Glutamatergic neuron (in vitro differentiated cells): ENCODE measurements at regions not wholly inside any gene's neighbourhood (a gene's known extent, or its start where the extent isn't known, plus 50 kb on each side); places are given as distances from the start of the nearest gene placed in this dataset.

Source experiments
- DNase-seq: peaks from one replicate; pipeline ENCODE4 v3.0.0; 2022
- H3K27ac Mint-ChIP-seq: one replicate; pipeline ENCODE4 v1.8.0; 2020; ENCODE audit warnings: mild to moderate bottlenecking, mixed read lengths, inconsistent platforms; ENCODE audit not compliant: unreplicated experiment
- H3K27me3 Mint-ChIP-seq: one replicate; pipeline ENCODE4 v1.8.0; 2020; ENCODE audit warnings: mild to moderate bottlenecking, moderate library complexity, mixed read lengths, inconsistent platforms; ENCODE audit not compliant: unreplicated experiment
- H3K36me3 Mint-ChIP-seq: one replicate; pipeline ENCODE4 v1.8.0; 2020; ENCODE audit warnings: mild to moderate bottlenecking, mixed read lengths, inconsistent platforms; ENCODE audit not compliant: unreplicated experiment
- H3K4me1 Mint-ChIP-seq: one replicate; pipeline ENCODE4 v1.8.0; 2020; ENCODE audit warnings: mild to moderate bottlenecking, low read depth, mixed read lengths, inconsistent platforms; ENCODE audit not compliant: unreplicated experiment
- H3K4me3 Mint-ChIP-seq: one replicate; pipeline ENCODE4 v1.8.0; 2020; ENCODE audit warnings: mild to moderate bottlenecking, mixed read lengths, inconsistent platforms; ENCODE audit not compliant: unreplicated experiment
- H3K9me3 Mint-ChIP-seq: one replicate; pipeline ENCODE4 v1.8.0; 2020; ENCODE audit warnings: mild to moderate bottlenecking, moderate library complexity, mixed read lengths, inconsistent platforms; ENCODE audit not compliant: unreplicated experiment
- TF ChIP-seq, protein P1 (sequence below): fragments of 200-600 bp; sonication (generic); IDR thresholded peaks from one replicate; pipeline ENCODE4 v1.5.0; 2021; ENCODE audit not compliant: partially characterized antibody, unreplicated experiment

DNA sequence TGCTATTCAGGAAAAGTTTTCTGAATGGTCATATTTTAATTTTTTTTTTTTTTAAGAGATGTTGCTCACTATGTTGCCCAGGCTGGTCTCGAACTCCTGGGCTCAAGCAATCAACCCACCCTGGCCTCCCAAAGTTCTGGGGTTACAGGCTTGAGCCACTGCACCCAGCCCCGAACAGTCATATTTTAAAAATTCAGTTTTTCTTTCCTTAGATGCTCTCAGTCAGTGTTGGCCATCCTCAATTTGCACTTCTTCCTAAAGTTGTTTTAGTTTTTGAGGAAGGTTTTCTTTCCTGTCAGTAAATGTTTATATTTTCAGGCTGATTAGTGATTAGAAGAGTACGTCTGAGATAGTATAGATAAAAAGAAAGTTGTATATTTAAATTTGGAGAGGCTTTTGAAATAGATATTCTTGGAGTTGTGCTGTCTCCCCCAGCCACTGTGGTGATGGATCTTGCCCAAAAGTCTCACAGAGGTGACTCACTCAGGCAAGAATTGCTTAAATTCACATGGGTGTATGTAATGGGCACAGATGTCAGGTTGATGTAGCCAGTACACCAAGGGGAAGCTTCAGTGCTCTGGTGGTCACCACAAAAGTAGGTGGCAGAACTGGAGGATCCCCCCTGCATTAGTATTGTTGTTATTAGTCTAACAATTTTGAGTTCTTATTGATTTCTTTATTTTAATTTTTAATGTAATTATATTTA, 72.2 kb upstream of the ELOVL6 start:
- Mint-ChIP-seq H3K9me3 (peaks cover 3% of the 10 kb centered on the region), H3K27ac (no peak overlapping the region), H3K4me1 (peaks cover 11% of the 10 kb centered on the region), H3K36me3 (no peaks in the 10 kb centered on the region), H3K27me3 (no peaks in the 10 kb centered on the region), H3K4me3 (no peak overlapping the region)
- no peak for DNase-seq
- TF ChIP-seq, protein P1, sequence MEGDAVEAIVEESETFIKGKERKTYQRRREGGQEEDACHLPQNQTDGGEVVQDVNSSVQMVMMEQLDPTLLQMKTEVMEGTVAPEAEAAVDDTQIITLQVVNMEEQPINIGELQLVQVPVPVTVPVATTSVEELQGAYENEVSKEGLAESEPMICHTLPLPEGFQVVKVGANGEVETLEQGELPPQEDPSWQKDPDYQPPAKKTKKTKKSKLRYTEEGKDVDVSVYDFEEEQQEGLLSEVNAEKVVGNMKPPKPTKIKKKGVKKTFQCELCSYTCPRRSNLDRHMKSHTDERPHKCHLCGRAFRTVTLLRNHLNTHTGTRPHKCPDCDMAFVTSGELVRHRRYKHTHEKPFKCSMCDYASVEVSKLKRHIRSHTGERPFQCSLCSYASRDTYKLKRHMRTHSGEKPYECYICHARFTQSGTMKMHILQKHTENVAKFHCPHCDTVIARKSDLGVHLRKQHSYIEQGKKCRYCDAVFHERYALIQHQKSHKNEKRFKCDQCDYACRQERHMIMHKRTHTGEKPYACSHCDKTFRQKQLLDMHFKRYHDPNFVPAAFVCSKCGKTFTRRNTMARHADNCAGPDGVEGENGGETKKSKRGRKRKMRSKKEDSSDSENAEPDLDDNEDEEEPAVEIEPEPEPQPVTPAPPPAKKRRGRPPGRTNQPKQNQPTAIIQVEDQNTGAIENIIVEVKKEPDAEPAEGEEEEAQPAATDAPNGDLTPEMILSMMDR: no peak

DNA sequence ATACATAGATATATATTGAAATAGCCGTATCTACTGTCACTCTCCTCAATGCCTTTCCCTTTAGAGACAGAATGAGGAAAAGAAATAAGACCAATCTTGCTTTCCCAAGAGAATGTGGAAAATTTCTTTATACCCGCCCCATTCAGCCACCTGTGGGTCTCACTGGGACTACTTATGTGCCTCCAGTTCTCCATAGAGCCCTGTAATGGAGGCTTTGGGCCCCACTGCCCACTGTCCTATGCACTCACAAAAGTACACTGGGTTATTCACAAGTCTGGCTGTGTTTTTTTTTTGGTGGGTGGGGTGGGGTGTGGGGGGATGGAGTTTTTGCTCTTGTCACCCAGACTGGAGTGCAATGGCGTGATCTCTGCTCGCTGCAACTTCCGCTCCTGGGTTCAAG, 70.4 kb upstream of the ELOVL6 start:
- Mint-ChIP-seq H3K27ac (no peak overlapping the region), H3K4me1 (peaks cover 11% of the 10 kb centered on the region), H3K9me3 (peaks cover 3% of the 10 kb centered on the region), H3K27me3 (no peaks in the 10 kb centered on the region), H3K4me3 (no peak overlapping the region), H3K36me3 (no peaks in the 10 kb centered on the region)
- TF ChIP-seq, protein P1: no peak
- no peak for DNase-seq

DNA sequence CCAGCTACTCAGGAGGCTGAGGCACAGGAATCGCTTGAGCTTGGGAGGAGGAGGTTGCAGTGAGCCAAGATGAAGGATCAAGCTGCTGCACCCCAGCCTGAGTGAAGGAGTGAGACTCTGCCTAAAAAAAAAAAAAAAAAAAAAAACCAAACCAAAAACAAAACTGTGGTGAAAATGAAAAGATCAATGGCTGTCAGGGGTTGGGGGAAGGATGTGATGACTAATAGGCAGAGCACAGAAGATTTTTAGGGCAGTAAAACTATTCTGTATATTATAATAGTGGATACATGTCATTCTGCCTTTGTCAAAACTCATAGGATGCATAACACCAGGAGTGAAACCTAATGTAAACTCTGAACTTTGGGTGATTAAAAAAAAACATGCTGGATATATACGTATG, 69.9 kb upstream of the ELOVL6 start:
- no peak for DNase-seq
- Mint-ChIP-seq H3K4me3 (no peak overlapping the region), H3K9me3 (peaks cover 3% of the 10 kb centered on the region), H3K27ac (no peak overlapping the region), H3K4me1 (peaks cover 11% of the 10 kb centered on the region), H3K27me3 (no peaks in the 10 kb centered on the region), H3K36me3 (peaks cover 2% of the 10 kb centered on the region)
- TF ChIP-seq, protein P1: no peak

DNA sequence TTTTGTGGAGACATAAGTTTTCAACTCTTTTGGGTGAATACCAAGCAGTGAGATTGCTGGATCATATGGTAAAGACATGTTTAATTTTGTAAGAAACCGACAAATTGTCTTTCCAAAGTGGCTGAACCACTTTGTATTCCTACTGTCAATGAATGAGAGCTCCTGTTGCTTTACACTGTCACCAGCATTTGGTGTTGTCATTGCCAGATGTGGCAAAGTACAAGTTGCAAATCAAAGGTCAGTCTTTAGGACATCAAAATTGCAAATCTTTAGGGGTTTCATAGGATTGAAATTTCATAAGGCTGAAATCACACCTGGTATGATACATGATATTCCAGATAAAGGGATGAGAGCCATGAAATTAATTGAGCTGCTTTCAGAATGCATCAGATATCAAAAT, 67.7 kb upstream of the ELOVL6 start:
- Mint-ChIP-seq H3K4me3 (no peak overlapping the region), H3K27me3 (no peaks in the 10 kb centered on the region), H3K9me3 (no peaks in the 10 kb centered on the region), H3K27ac (no peak overlapping the region), H3K4me1 (peaks cover 3% of the 10 kb centered on the region), H3K36me3 (peaks cover 4% of the 10 kb centered on the region)
- DNase-seq: no peak
- TF ChIP-seq, protein P1: no peak

DNA sequence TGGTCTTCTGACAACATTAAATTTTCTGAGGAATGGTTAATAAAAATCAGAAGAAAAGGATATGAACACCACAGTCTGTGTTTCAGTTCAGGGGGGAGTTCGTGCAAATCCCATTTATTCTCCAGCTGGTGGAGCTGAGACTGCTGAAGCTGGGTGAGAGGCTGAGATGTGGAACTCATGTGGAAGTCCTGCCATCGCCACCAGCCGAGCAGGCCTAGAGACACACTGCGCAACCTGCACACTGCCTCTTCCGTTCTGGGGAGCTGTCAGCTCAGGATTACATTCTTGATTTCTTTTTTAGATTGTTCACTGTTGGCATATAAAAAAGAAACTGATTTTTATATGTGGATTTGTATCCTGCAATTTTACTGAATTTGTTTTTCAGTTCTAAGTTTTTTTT, 66.6 kb upstream of the ELOVL6 start:
- Mint-ChIP-seq H3K27ac (no peak overlapping the region), H3K4me3 (no peak overlapping the region), H3K4me1 (no peaks in the 10 kb centered on the region), H3K27me3 (no peaks in the 10 kb centered on the region), H3K9me3 (no peaks in the 10 kb centered on the region), H3K36me3 (peaks cover 4% of the 10 kb centered on the region)
- no peak for DNase-seq
- TF ChIP-seq, protein P1: no peak
